GM19351 (cell line): ENCODE measurements at regions not wholly inside any gene's neighbourhood (a gene's known extent, or its start where the extent isn't known, plus 50 kb on each side); places are given as distances from the start of the nearest gene placed in this dataset.
A peak's percentile ranks its signal among the peaks of the same experiment; 100 is the strongest.

Source experiments
- ATAC-seq: cut with Tn5 transposase; IDR thresholded peaks from one replicate; pipeline ENCODE4 v1.9.1; 2021; ENCODE audit warnings: mild to moderate bottlenecking, moderate library complexity; ENCODE audit not compliant: unreplicated experiment

- ATAC-seq: no peak
These were observed 1233.7 kb downstream of the PCDH17 start for GRCh38 chr13:58865286-58865685.

- ATAC-seq: no peak
These were observed 1238.0 kb downstream of the PCDH17 start for GRCh38 chr13:58869566-58869965.

- ATAC-seq: no peak
These were observed 1244.9 kb downstream of the PCDH17 start for GRCh38 chr13:58876473-58876872.

GRCh38 chr13:58879114-58879513 is 1247.6 kb downstream of the PCDH17 start:
- no peak for ATAC-seq

GRCh38 chr13:58882516-58882915 is 1251.0 kb downstream of the PCDH17 start:
- no peak for ATAC-seq

- ATAC-seq: no peak
These were observed 1251.9 kb downstream of the PCDH17 start for GRCh38 chr13:58883405-58883804.

GRCh38 chr13:58884353-58885209 is 1253.0 kb downstream of the PCDH17 start:
- no peak for ATAC-seq

GRCh38 chr13:58889474-58889873 is 1257.9 kb downstream of the PCDH17 start:
- ATAC-seq: no peak

GRCh38 chr13:58893396-58893795 is 1261.9 kb downstream of the PCDH17 start:
- ATAC-seq: no peak

GRCh38 chr13:58906329-58907007 is 1257.3 kb downstream of the DIAPH3 start:
- ATAC-seq: no peak

GRCh38 chr13:58907347-58907746 is 1256.4 kb downstream of the DIAPH3 start:
- no peak for ATAC-seq

- ATAC-seq: no peak
These were observed 1255.6 kb downstream of the DIAPH3 start for GRCh38 chr13:58908019-58908679.

GRCh38 chr13:58919551-58919950 is 1244.2 kb downstream of the DIAPH3 start:
- no peak for ATAC-seq

GRCh38 chr13:58921129-58921528 is 1242.6 kb downstream of the DIAPH3 start:
- ATAC-seq: no peak

- no peak for ATAC-seq
These were observed 1236.9 kb downstream of the DIAPH3 start for GRCh38 chr13:58926858-58927257.

- ATAC-seq: no peak
These were observed 1230.3 kb downstream of the DIAPH3 start for GRCh38 chr13:58933475-58933874.

- no peak for ATAC-seq
These were observed 1228.0 kb downstream of the DIAPH3 start for GRCh38 chr13:58935689-58936088.

- ATAC-seq: no peak
These were observed 1217.5 kb downstream of the DIAPH3 start for GRCh38 chr13:58946274-58946673.

GRCh38 chr13:58949646-58950045 is 1214.1 kb downstream of the DIAPH3 start:
- ATAC-seq: no peak

- ATAC-seq: no peak
These were observed 1212.8 kb downstream of the DIAPH3 start for GRCh38 chr13:58950911-58951310.

- ATAC-seq: peak; percentile 67
These were observed 1210.1 kb downstream of the DIAPH3 start for GRCh38 chr13:58953638-58954037.
